GM11168 (cell line): ENCODE measurements at regions not wholly inside any gene's neighbourhood (a gene's known extent, or its start where the extent isn't known, plus 50 kb on each side); places are given as distances from the start of the nearest gene placed in this dataset.

ENCODE experiments used
- in situ Hi-C: fragments of 300-500 bp; cut with MboI; formaldehyde crosslinking; loops from one replicate; pipeline ENCODE4 v1.12.0; 2022; ENCODE audit warnings: low sequenced_read_pairs; ENCODE audit not compliant: unreplicated experiment

- in situ Hi-C loops = no loop called here
These were observed 108.8 kb downstream of the SQOR start for GRCh38 chr15:45743426-45744235.

DNA sequence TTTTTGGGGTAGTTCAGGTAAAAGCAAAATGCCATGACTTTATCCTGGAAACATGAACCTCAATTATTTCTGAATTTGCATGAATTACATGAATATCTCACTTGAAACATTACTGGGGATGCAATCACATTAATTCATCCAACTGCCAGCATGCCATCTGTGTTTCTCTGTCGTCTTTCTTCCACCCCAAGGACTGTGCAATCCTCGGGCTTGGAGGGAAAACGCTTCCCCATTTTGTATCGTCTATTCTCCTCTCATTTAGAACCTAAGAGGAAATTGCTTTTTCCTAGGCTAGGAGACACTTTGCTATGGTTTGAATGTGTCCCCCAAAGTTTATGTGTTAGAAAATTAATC, 109.4 kb downstream of the SQOR start:
- in situ Hi-C loops = no loop called here

GRCh38 chr15:45747426-45747825, 112.6 kb downstream of the SQOR start:
- in situ Hi-C loops = no loop called here

- in situ Hi-C loops = no loop called here
These were observed 116.8 kb downstream of the SQOR start for GRCh38 chr15:45751629-45752028.

DNA sequence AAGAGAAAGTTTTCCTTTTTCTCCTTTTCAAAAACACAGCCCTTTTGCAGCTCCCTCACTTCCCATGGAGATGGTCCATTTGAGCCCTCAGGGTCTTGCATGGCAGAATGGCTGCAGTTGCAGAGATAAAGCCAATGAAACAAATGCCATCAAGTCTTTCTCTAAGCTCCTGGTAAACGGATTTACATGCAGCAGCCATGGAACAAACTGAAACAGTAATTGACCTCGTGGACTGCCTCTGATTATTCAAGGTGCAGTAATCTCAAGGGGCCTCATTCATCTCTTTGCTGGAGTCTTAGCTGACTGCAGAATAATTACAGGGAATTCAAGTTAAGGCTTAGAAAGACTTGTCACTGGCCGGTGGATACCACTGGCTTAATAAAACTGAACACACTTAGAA, 125.1 kb downstream of the SQOR start:
- in situ Hi-C loops = no loop called here

- in situ Hi-C loops = no loop called here
These were observed 127.9 kb downstream of the SQOR start for GRCh38 chr15:45762726-45763125.

GRCh38 chr15:45763170-45763869, 128.5 kb downstream of the SQOR start:
- in situ Hi-C loops = no loop called here

GRCh38 chr15:45773149-45773548, 138.3 kb downstream of the SQOR start:
- in situ Hi-C loops = no loop called here

DNA sequence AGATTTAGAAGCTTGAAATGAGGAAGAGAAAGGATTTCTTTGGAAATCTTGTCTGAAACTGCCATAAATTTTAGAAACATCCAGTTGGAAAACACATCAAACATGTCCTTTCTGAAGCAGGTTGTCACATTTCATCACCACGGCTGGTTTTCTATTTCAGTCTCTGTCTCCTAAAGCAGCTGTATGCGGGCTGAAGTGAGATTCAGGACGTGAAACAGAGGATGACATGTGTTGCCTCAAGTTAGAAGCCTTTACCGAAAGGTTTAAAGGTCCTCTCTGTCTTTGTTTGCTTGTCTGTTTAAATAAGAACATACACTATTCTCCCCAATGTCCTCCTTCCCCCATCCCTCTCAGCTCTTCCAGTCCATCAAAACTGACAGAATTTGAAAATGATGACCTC, 141.9 kb downstream of the SQOR start:
- in situ Hi-C loops = no loop called here

DNA sequence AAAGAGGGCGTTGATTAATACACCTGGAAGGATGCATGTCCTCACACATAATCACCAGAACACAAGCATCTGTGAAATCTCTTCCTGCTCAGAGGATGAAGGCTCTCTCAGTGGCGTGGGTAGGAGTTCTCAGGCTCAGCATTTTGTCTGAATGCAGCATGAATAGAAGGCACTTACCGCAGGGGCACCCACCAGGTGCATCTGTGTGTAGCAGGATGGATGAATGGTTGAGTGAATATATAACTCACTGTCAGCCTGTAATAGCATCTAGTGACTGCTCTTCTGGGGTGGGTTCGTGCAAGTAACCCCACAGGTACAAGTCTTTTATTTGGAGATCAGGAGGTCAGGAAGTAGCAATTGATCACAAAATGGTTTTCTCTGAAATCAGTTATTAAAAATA, 143.0 kb downstream of the SQOR start:
- in situ Hi-C loops = no loop called here

- in situ Hi-C loops = no loop called here
These were observed 145.5 kb downstream of the SQOR start for GRCh38 chr15:45780352-45780751.

GRCh38 chr15:45784656-45785055, 149.8 kb downstream of the SQOR start:
- in situ Hi-C loops = no loop called here

DNA sequence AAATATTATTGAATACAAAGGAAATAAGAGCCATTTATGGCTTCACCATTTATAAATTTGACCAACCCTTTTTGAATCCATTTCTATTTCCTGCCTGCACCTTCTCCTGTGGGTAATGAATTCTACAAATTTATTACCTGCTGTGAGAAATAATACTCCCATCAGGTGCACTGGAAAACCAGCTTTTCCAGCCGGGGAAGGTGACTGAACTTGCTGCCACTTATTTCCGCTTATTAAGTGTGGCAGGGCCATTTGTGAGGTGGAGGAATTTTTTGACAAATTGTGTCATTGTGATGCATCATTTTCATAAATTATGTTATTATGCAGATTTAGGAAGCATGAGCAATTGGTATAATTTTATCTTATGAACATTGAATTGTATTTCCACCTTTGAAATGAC, 151.1 kb downstream of the SQOR start:
- in situ Hi-C loops = no loop called here

- in situ Hi-C loops = no loop called here
These were observed 155.6 kb downstream of the SQOR start for GRCh38 chr15:45790325-45790943.

DNA sequence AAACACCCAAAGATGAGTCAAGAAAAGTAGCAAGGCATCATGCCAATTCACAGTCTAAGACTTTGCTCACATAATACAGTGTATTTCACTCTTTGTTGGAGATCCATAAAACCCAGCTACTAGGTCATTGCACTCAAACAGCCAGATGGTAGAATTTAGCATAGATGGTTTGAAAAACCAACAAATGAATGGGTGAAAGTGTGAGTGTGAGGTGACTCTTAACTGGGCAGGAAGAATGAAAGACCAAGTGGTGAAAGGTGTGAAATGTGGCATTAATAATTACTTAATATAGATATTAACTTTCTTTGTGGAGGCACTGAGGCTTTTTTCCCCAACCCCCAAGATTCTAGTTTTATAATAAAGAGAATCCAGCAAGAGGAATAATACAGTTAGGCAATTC, 159.5 kb downstream of the SQOR start:
- in situ Hi-C loops = no loop called here

DNA sequence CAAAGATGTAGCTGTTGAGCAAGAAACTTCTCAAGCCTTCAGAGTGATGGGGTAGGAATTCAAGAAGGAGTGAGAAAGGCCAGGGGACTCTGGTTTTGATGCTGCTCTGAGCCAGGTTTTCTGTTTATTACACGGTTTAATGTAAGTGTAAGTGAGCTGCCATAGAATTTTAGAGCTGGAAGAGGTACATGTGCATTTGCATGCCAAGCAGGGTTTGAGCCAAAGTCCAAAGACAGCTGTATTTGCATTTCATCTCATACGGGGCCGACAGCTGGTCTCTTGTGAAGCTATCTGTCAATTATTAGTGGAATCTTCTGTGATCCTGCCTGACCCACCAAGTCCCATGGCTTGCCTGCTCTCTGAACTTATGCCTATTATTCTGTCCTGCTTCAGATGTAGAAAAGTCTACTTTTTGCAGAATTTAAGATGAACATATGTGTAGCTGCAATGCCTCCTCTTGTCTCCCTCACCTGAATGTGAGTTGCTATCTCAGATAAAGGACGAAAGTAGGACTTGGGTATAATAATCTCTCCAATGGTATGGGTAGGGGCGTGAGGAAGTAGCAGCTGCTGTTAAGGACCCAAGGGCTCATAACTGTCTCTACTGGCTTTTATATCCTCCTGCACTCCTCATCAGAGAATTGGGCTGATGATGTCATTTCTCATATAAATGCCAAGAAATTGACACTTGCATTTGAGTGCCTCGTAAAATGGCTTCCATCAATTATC, 160.0 kb downstream of the SQOR start:
- in situ Hi-C loops = no loop called here

DNA sequence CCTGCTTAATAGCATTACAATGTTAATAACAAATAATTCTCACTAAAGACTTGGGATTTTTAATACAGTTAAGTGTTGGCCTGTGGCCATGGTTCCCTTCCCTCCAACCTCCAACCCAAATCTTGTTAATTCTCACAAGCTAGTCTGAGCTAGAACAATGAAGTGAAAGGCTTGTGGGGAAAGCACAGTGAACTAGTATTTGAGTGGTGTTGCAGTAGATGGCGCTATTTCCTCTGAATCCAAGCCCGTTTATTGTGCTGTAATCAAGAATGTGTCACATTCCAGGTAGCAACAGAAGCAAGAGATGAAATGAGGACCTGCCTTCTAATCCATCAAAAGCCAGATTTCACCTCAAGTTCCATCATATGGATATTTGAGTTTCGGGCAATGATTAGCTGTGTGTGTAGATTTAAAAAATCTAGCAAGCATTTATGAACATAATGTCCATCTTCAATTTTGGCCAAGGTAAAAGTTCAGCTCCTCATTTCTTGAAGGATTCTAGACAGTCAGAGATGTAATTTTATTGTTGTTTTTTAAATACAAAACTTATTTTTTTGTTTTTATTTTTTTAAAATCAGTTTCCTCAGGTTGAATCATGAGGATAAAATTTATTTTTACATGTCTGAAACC, 160.7 kb downstream of the SQOR start:
- in situ Hi-C loops = no loop called here

GRCh38 chr15:45796433-45796832, 161.6 kb downstream of the SQOR start:
- in situ Hi-C loops = no loop called here

DNA sequence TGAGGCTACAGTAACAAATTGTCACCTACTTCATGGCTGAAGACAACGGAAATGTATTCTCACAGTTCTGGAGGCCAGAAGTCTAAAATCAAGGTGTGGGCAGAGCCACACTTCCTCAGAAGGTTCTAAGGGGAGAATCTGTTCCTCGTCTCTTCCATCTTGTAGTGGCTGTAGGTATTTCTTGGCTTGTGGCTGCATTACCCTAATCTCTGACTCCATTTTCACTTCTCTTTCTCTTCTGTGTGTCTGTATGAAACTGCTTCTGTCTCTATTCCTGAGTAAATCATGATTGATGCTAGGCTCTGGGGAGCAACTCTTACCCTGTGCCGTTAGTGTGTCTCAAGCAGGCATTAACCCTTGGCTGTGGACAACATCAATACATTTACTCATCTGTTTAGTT, 164.7 kb downstream of the SQOR start:
- in situ Hi-C loops = no loop called here

DNA sequence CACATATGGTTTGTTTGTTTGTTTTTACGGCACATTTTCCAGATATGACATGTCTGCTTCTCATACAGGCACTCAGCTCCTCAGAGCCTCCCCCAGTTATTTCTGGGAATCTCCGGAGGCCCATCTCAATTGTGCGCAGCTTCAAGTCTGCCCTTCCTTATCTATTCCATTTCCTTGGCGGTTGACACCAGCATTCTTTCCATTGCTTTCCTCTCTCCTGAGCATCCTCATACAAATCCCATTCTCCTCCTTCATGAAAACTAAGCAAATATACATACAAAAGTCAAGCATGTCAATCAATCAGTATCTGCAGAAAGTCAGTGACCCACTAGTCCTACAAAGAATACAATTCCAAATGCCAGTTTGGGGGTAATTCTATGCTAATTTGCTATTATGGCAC, 166.7 kb downstream of the SQOR start:
- in situ Hi-C loops = no loop called here
